H9 (cell line): ENCODE measurements at regions not wholly inside any gene's neighbourhood (a gene's known extent, or its start where the extent isn't known, plus 50 kb on each side); places are given as distances from the start of the nearest gene placed in this dataset.

Experiments
- DNase-seq: peaks from one replicate; pipeline ENCODE4 v3.0.0-alpha.2; 2017
- H2AFZ ChIP-seq: one replicate; pipeline ENCODE4 v1.6.1; 2013; ENCODE audit warnings: mild to moderate bottlenecking, low read length, control low read depth, moderate library complexity
- H2AK5ac ChIP-seq: 2 replicates; pipeline ENCODE4 v1.6.1; 2013; ENCODE audit warnings: low read length, control low read depth, mixed read lengths; ENCODE audit not compliant: insufficient read length
- H2BK120ac ChIP-seq: one replicate; pipeline ENCODE4 v1.6.1; 2013; ENCODE audit warnings: low read depth, mild to moderate bottlenecking, low read length, control low read depth, inconsistent platforms; ENCODE audit not compliant: poor library complexity, severe bottlenecking
- H2BK12ac ChIP-seq: 2 replicates; pipeline ENCODE4 v1.6.1; 2013; ENCODE audit warnings: low read length, control low read depth, mixed read lengths, low read depth; ENCODE audit not compliant: insufficient read length
- H2BK15ac ChIP-seq: 2 replicates; pipeline ENCODE4 v1.6.1; 2013; ENCODE audit warnings: low read depth, low read length, control low read depth
- H2BK20ac ChIP-seq: one replicate; pipeline ENCODE4 v1.6.1; 2013; ENCODE audit warnings: low read depth, mild to moderate bottlenecking, low read length, control low read depth, inconsistent platforms; ENCODE audit not compliant: poor library complexity, severe bottlenecking
- H2BK5ac ChIP-seq: 2 replicates; pipeline ENCODE4 v1.6.1; 2013; ENCODE audit warnings: low read length, control low read depth, mixed read lengths; ENCODE audit not compliant: insufficient read length
- H3K14ac ChIP-seq: 2 replicates; pipeline ENCODE4 v1.6.1; 2013; ENCODE audit warnings: low read length, control low read depth; ENCODE audit not compliant: insufficient read depth
- H3K18ac ChIP-seq: 2 replicates; pipeline ENCODE4 v1.6.1; 2013; ENCODE audit warnings: low read depth, mild to moderate bottlenecking, mixed read lengths, low read length, control low read depth; ENCODE audit not compliant: insufficient read length
- H3K23ac ChIP-seq: 2 replicates; pipeline ENCODE4 v1.6.1; 2013; ENCODE audit warnings: low read length, control low read depth, mixed read lengths, low read depth; ENCODE audit not compliant: insufficient read length
- H3K23me2 ChIP-seq: 2 replicates; pipeline ENCODE4 v1.6.1; 2013; ENCODE audit warnings: low read depth, mild to moderate bottlenecking, mixed read lengths, low read length, control low read depth; ENCODE audit not compliant: insufficient read length, poor library complexity, severe bottlenecking
- H3K27ac ChIP-seq: 2 replicates; pipeline ENCODE4 v1.5.1; 2013; ENCODE audit warnings: low read length, control low read depth, mixed read lengths, low read depth; ENCODE audit not compliant: insufficient read length
- H3K27me3 ChIP-seq: 2 replicates; pipeline ENCODE4 v1.6.1; 2013; ENCODE audit warnings: low read length, control low read depth, inconsistent platforms; ENCODE audit not compliant: insufficient read depth
- H3K4ac ChIP-seq: 2 replicates; pipeline ENCODE4 v1.6.1; 2013; ENCODE audit warnings: low read depth, mild to moderate bottlenecking, control low read depth, inconsistent platforms, low read length, moderate library complexity
- H3K4me1 ChIP-seq: 2 replicates; pipeline ENCODE4 v1.6.1; 2013; ENCODE audit warnings: low read length, control low read depth, inconsistent platforms; ENCODE audit not compliant: insufficient read depth
- H3K4me2 ChIP-seq: 2 replicates; pipeline ENCODE4 v1.6.1; 2013; ENCODE audit warnings: low read length, control low read depth, mixed read lengths; ENCODE audit not compliant: insufficient read length, insufficient read depth
- H3K56ac ChIP-seq: 2 replicates; pipeline ENCODE4 v1.6.1; 2013; ENCODE audit warnings: low read depth, mild to moderate bottlenecking, mixed read lengths, low read length, control low read depth; ENCODE audit not compliant: insufficient read length
- H3K79me1 ChIP-seq: 2 replicates; pipeline ENCODE4 v1.6.1; 2013; ENCODE audit warnings: low read depth, mild to moderate bottlenecking, moderate library complexity, low read length, control low read depth, inconsistent platforms; ENCODE audit not compliant: insufficient read depth, poor library complexity, severe bottlenecking
- H3K79me2 ChIP-seq: 2 replicates; pipeline ENCODE4 v1.6.1; 2013; ENCODE audit warnings: low read length, control low read depth, inconsistent platforms; ENCODE audit not compliant: insufficient read depth
- H3K9ac ChIP-seq: 2 replicates; pipeline ENCODE4 v1.6.1; 2013; ENCODE audit warnings: low read length, control low read depth, mixed read lengths; ENCODE audit not compliant: insufficient read length; ENCODE audit errors: extremely low read depth
- H3K9me3 ChIP-seq: one replicate; pipeline ENCODE4 v1.6.1; 2013; ENCODE audit warnings: low read depth, low read length, inconsistent platforms; ENCODE audit not compliant: control insufficient read depth
- H3T11ph ChIP-seq: one replicate; pipeline ENCODE4 v1.6.1; 2013; ENCODE audit warnings: mild to moderate bottlenecking, low read length, control low read depth, inconsistent platforms
- H4K20me1 ChIP-seq: one replicate; pipeline ENCODE4 v1.6.1; 2013; ENCODE audit not compliant: control insufficient read depth, insufficient read length, insufficient read depth
- H4K5ac ChIP-seq: 2 replicates; pipeline ENCODE4 v1.6.1; 2013; ENCODE audit warnings: low read depth, mild to moderate bottlenecking, mixed read lengths, low read length, control low read depth; ENCODE audit not compliant: insufficient read length
- H4K8ac ChIP-seq: replicated peaks from 2 replicates; pipeline ENCODE4 v1.6.1; 2013; ENCODE audit warnings: low read length, control low read depth, mixed read lengths, low read depth; ENCODE audit not compliant: insufficient read length
- H4K91ac ChIP-seq: 2 replicates; pipeline ENCODE4 v1.6.1; 2013; ENCODE audit warnings: low read depth, mild to moderate bottlenecking, moderate library complexity, mixed read lengths, low read length, control low read depth; ENCODE audit not compliant: insufficient read length
- H3K27ac Mint-ChIP-seq, 3 experiments: 2 replicates in 2 of 3; 3 replicates in 1 of 3; pipeline ENCODE4 v1.8.0; 2020 to 2021; ENCODE audit warnings: mixed read lengths in 3 of 3, mild to moderate bottlenecking in 1 of 3, moderate library complexity in 1 of 3
- H3K27me3 Mint-ChIP-seq: 2 replicates; pipeline ENCODE4 v1.8.0; 2021; ENCODE audit warnings: low read depth, mild to moderate bottlenecking, moderate library complexity, mixed read lengths
- H3K36me3 Mint-ChIP-seq, 3 experiments: 2 replicates in 2 of 3; 3 replicates in 1 of 3; pipeline ENCODE4 v1.8.0; 2020 to 2021; ENCODE audit warnings: low read depth in 3 of 3, mixed read lengths in 3 of 3; ENCODE audit not compliant: insufficient read depth in 1 of 3
- H3K4me1 Mint-ChIP-seq, 2 experiments: 2 replicates each; pipeline ENCODE4 v1.8.0; 2020; ENCODE audit warnings: mixed read lengths in 2 of 2
- H3K4me3 Mint-ChIP-seq, 2 experiments: 2 replicates in 1 of 2; 3 replicates in 1 of 2; pipeline ENCODE4 v1.8.0; 2020 to 2021; ENCODE audit warnings: mild to moderate bottlenecking in 2 of 2, mixed read lengths in 2 of 2, moderate library complexity in 1 of 2
- H3K9me3 Mint-ChIP-seq, 2 experiments: 2 replicates in 1 of 2; 3 replicates in 1 of 2; pipeline ENCODE4 v1.8.0; 2020; ENCODE audit warnings: mild to moderate bottlenecking in 2 of 2, mixed read lengths in 2 of 2, moderate library complexity in 1 of 2
- WGBS: extraction: QIAGEN DNeasy Blood & Tissue Kit; methylation state at CpG from one replicate; pipeline ENCODE4 v1.1.7; 2013; ENCODE audit warnings: missing lambda C conversion rate, low lambda C conversion rate, mixed read lengths; ENCODE audit not compliant: insufficient read length; ENCODE audit errors: extremely low coverage; 5-methylcytosine and 5-hydroxymethylcytosine counted together
- TF ChIP-seq, protein P1 (sequence below): fragments of 200-600 bp; sonication (generic); conservative IDR thresholded peaks from 3 replicates; pipeline ENCODE4 v1.8.0; 2021; ENCODE audit warnings: antibody characterized with exemption, mild to moderate bottlenecking

- Histone ChIP-seq H3K27me3 (no peaks in the 10 kb centered on the region), H3K4me2 (no peak overlapping the region), H4K20me1 (no peaks in the 10 kb centered on the region), H3K14ac (no peak overlapping the region), H2AFZ (no peak overlapping the region), H3K79me2 (no peaks in the 10 kb centered on the region), H3K9ac (no peak overlapping the region), H3K27ac (no peak overlapping the region), H2BK20ac (no peak overlapping the region), H2AK5ac (no peak overlapping the region), H3K56ac (no peak overlapping the region), H3K4me1 (no peaks in the 10 kb centered on the region), H3K18ac (no peak overlapping the region), H4K91ac (no peak overlapping the region), H3K23ac (no peak overlapping the region), H2BK12ac (no peak overlapping the region), H2BK5ac (no peak overlapping the region), H2BK120ac (no peak overlapping the region), H3K79me1 (no peaks in the 10 kb centered on the region), H3K23me2 (no peaks in the 10 kb centered on the region), H3K9me3 (no peaks in the 10 kb centered on the region), H2BK15ac (no peak overlapping the region), H4K8ac (no peak overlapping the region), H3K4ac (no peak overlapping the region), H4K5ac (no peak overlapping the region), H3T11ph (no peak overlapping the region)
- TF ChIP-seq, protein P1, sequence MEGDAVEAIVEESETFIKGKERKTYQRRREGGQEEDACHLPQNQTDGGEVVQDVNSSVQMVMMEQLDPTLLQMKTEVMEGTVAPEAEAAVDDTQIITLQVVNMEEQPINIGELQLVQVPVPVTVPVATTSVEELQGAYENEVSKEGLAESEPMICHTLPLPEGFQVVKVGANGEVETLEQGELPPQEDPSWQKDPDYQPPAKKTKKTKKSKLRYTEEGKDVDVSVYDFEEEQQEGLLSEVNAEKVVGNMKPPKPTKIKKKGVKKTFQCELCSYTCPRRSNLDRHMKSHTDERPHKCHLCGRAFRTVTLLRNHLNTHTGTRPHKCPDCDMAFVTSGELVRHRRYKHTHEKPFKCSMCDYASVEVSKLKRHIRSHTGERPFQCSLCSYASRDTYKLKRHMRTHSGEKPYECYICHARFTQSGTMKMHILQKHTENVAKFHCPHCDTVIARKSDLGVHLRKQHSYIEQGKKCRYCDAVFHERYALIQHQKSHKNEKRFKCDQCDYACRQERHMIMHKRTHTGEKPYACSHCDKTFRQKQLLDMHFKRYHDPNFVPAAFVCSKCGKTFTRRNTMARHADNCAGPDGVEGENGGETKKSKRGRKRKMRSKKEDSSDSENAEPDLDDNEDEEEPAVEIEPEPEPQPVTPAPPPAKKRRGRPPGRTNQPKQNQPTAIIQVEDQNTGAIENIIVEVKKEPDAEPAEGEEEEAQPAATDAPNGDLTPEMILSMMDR: peak; percentile 88
- H3K27me3 Mint-ChIP-seq: no peaks in the 10 kb centered on the region
- no peak overlapping the region for H3K27ac Mint-ChIP-seq
- WGBS: no CpG with 5 or more reads among the region's 10 CpGs
- no peaks in the 10 kb centered on the region for H3K36me3 Mint-ChIP-seq
- no peak overlapping the region for H3K4me3 Mint-ChIP-seq
- peak; percentile 74 for DNase-seq
- H3K4me1 Mint-ChIP-seq: peaks cover 6 to 20% of the 10 kb centered on the region in 2 experiments
- no peaks in the 10 kb centered on the region for H3K9me3 Mint-ChIP-seq
These were observed 114.1 kb upstream of the NDUFV2 start for GRCh38 chr18:8988260-8988871.
